HG02678 (cell line): ENCODE measurements at regions not wholly inside any gene's neighbourhood (a gene's known extent, or its start where the extent isn't known, plus 50 kb on each side); places are given as distances from the start of the nearest gene placed in this dataset.
A peak's percentile ranks its signal among the peaks of the same experiment; 100 is the strongest.
"Not testable (repeated sequence)": the region's sequence is repeated elsewhere in the genome, so short reads cannot be mapped to it uniquely, and the experiment has no call there.

Source experiments
- ATAC-seq: cut with Tn5 transposase; IDR thresholded peaks from one replicate; pipeline ENCODE4 v1.9.1; 2021; ENCODE audit warnings: mild to moderate bottlenecking, moderate library complexity; ENCODE audit not compliant: unreplicated experiment

DNA sequence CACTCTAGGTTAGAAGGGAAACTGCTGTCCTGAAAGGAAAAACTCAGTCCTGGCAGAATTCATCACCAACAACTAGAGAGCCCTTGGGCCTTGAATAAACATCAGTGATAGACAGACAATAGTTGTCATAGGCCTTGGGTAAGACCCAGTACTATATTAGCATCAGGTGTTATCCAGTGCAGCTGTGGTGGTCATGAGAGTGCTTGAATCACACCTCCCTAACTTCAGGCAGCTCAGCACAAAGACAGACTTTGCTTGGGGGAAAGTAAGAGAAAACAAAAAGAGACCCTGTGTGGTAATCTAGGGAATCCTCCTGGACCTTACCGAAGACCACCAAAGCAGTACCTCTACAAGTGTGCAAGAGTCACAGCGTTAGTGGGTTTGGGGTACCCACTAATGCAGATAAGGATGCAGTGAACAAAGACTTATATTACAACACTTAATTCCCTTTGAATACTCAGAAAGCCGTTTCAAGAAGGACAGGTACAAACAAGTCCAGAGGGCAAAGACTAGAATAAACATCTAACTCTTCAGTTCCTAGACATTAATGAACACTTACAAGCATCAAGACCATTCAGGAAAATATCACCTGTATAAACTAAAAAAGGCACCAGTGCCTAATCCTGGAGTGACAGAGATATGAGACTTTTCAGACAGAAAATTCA is 332.3 kb upstream of the EPHA3 start:
- no peak for ATAC-seq

DNA sequence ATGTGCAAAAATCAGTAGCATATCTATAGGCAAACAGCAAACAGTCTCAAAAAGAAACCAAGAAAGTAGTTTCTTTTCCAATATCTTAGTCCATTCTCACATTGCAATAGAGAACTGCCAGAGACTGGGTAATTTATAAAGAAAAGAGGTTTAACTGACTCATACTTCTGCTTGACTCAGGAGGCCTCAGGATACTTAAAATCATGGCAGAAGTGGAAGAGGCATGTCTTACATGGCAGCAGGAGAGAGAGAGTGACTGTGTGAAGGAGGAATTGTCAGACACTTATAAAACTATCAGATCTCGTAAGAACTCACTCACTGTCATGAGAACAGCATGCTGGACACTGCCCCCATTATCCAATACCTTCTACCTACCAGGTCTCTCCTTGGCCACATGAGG is 327.9 kb upstream of the EPHA3 start:
- no peak for ATAC-seq

DNA sequence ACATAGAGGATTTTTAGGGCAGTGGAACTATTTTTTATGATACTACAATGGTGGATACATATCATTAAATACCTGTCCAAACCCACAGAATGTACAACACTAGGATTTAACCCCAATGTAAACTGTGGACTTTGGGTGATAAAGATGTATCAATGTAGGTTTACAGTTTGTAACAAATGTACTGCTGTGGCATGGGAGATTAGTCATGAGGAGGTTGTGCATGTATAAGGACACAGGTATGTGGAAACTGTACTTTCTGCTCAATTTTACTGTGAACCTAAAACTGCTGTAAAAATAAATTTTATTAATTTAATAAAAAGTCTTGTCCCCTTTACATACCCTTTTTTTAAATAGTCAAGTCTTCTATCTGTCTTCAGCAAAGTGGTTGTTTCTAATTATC is 322.5 kb upstream of the EPHA3 start:
- no peak for ATAC-seq

DNA sequence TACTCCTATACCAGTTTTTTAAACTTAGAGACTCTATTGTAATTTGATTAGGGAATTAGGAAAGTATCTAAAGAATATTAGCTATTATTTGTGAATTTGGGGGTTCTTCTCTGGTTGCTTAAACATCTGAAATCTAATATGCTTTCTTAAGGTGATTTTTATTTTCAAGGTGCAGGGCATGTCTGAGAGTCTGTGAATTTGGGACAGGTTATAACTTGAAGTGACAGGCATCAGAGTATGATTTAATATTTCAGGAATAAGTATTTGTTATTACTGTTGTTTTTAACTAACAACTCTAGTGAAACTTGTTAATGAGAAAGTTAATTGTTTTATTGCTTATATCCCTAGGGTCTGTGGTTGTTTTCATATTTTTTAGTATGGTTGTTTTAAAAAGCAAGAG is 321.6 kb upstream of the EPHA3 start:
- ATAC-seq: no peak

DNA sequence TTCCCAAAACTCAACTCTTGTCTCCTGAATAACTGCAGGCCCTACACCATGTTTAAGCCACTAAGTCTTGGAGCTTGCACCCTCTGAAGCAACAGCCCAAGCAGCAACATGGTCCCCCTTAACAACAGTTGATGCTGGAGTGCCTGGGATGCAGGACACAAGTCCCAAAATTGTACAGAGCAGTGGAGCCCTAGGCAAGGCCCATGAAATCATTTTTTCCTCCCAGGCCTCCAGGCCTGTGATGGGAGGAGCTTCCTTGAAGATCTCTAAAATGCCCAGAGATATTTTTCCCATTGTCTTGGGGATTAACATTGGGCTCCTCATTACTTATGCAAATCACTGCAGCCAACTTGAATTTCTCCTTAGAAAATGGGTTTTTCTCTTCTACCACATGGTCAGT is 311.9 kb upstream of the EPHA3 start:
- ATAC-seq: no peak

DNA sequence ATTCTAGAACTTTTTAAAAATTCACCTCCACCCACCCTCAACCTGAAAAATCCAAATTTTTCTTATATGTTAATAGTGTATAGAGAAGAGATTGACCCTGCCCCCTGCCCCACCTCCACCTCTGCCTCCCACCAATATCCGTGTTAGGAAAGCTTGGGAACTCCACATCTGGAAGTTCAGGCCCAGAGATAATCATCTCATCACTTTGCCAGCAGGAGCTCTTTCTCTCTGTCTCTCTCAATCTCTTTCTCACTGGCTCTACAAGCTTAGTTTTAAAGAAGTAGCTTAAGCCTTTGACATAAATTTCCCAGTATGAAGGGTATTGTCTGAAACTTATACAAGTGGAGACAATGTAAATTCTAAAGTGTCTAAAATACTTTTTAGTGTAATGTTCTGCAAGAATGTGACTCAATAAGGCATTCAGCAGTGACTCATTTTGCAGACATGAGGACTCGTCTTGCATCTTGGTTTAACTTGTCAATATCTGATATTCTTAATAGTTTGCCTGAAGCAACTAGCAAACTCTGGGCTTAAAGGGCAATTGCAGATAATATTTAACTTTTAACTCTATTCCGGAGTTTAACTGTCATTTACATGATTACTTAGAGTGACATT is 299.8 kb upstream of the EPHA3 start:
- no peak for ATAC-seq

DNA sequence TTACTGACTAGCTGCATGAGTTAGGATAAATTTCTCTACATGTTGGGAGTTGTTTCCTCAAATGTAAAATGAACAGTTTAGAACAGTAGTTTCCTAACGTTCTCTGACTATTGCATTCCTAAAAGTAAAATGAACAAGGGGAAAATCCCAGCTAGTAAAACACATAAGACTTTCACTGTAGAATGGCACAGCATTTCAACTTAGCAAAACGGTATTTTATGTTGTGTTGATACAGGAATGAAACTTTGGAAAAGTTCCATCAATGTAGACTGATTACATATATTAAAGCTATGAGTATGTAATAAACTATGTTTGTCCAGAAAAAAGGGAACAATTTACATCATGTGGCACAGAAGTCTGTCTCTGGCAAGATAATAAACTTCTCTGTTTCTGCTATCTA is 297.4 kb upstream of the EPHA3 start:
- ATAC-seq: no peak

DNA sequence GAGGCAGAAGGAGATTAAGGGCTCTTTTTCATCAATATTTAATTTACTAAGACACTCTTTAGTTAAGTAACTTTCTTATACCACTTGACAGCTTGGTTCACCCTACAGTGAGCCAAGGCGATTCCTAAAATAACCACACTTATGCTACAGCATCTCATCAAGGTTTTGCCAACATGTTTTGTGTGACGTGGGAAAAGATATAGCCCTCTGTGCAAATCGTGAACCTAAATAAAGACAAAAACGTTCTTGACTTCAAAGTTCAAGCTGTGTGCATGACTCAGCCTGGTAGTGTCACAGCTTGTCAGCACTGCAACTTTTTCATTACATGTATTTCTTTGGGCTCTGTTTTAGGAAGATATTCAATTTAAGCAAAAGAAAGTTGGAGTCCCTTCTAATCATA is 297.0 kb upstream of the EPHA3 start:
- no peak for ATAC-seq

DNA sequence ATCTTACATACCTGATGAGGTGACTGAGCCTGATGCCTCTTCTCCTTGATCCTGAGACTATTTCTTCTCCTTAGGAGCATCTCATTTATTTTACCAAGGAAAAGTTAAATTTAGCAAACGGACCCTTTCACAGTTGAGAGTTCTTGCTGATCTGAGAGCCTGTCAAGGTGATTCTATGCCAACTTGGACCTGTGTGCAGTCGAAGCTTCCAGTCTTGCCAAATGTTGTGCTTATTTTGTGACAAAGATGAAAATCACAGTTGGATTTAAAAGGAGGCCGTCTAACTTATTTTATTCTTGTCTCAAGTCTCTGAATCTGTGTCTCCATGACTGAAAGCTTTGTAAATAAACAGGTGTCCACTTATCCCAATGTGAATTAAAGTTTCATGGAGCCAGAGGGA is 296.3 kb upstream of the EPHA3 start:
- no peak for ATAC-seq

DNA sequence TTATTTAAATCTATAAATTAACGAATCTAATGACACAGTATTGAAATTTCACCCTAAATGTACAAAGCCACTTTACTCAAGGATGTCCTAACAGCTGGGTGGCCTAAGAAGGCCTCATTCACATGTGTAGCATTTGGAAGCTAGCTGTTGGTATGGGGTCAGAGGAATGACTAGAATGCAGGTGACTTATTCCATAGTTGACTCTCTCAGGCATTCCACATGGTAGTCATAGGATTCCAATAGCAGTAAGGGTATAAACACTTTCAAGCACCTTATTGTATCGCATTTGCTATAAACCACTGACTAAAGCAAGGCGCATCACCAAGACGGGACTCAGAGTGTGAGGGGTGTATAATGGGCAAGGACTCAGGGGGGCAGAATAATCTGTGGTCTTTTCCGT is 294.8 kb upstream of the EPHA3 start:
- no peak for ATAC-seq

DNA sequence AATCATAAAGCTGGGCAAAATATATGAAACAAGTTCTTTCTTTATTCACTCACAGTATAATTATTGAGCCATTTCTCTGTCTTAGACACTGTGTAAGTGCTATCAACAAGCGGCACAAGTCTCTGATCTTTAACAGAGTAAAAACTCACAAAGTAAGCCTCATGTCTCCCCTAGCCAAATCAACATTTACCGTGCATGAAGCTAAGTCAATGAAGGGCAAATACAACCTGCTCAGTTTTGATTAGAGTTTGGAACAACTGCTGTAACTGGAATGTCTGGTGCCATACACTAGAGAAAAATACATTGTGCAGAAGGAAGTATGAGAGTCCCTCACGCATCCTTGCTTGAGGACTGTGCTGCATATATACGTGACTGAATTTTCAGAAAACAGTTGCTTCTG is 291.0 kb upstream of the EPHA3 start:
- ATAC-seq: no peak

DNA sequence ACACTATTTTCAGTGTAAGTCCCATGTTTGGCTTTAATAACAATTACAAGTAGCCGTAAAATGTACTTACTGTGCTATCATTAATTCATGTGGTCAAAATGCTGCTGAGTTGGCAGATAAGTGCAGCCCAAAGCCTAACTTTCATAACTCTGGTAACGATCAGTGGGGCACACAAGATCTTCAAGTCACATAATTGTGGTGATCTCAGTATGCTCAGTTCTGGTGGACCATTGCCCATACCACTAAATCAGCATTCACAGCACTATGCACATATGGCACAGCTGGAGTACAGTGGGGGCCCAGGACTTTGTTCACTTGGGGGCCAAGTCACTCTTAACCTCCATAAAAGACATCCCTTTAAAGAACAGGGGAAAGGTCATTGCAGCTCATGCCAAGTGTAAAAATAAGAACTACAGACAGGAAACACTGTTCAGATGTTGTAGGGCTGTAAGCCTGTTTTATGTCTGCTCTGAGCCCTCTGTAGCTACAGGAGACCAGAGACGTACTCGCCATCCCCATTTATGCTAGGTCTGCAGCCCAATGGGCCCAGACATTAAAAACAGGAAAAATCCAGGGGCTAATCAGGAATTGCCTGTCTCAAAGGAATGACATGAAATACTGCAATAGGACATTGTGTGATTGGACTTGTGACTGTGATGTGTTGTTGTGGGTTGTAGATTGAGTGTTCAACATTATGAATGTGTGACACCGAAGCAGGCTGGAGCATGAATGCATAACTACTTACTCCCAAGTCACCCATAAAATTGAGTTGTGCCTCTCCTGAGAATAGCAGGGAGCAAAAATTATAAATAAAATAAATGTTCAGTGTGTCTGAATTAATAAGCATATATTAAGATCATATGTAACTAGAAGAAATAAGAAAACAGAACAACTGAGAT is 282.5 kb upstream of the EPHA3 start:
- no peak for ATAC-seq

DNA sequence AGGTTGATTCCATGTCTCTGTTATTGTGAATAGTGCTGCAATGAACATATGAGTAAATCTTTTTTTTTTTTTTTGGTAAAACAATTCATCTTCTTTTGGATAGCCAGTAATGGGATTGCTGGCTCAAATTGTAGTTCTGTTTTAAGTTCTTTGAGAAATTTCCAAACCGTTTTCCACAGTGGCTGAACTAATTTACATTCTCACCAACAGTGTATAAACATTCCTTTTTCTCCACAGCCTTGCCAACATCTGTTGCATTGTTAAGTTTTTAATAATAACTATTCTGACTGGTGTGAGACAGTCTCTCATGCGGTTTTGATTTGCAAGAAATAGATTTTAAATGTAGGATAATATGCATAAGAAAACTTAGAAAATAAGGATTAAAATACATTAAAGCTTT is 279.0 kb upstream of the EPHA3 start:
- ATAC-seq: no peak

DNA sequence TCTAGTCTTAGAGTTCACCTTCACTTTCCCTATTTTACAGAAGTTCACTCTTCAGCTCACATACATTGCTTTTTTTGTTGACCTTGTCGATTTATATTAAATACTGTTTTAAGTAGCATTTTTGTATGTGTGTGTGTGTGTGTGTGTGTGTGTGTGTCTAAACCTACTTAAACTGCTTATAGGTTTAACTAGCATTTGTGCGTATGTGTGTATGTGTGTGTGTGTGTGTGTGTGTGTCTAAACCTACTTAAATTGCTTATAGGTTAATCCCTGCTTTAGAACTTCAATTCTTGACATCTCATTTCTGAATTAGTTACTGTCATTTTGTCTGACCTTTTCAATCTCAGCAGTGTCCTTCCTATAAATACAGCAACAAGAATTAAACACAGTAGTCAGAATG is 254.8 kb upstream of the EPHA3 start:
- ATAC-seq: no peak

DNA sequence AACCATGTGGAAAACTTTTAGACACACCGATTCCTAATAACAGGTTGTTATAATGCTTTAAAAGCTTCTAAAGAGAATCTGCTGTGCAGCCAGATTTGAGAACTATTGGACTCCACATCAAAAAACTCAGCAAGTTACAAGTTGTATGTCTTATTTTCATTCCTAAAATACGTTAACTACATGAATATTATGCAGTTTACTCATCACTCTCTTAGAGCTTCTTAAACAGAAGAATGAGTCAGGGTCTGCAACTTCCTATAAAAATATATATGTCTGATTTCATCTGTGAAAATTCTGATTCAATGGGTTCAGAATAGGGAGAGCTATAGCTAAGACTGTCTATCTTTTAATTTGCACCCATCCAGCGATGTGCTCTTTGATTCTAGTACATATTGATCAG is 244.2 kb upstream of the EPHA3 start:
- no peak for ATAC-seq

DNA sequence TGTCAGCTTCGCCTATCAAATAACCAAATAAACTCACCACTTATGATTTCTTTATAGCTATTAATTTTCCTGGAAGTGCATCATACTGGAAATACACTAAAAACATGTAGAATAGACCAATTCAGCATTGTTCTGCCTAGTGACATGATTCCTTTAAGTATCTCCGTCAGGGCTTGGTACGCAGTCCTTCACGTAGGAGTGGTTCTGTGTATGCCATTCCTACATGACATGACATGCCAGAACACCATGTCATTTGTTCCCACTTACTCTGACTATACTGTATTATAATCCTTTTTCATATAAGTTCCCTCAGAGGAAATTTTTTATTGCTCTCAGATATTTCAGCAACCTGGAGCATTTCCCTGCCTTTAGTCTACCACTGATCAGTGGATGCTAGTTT is 230.7 kb upstream of the EPHA3 start:
- no peak for ATAC-seq

DNA sequence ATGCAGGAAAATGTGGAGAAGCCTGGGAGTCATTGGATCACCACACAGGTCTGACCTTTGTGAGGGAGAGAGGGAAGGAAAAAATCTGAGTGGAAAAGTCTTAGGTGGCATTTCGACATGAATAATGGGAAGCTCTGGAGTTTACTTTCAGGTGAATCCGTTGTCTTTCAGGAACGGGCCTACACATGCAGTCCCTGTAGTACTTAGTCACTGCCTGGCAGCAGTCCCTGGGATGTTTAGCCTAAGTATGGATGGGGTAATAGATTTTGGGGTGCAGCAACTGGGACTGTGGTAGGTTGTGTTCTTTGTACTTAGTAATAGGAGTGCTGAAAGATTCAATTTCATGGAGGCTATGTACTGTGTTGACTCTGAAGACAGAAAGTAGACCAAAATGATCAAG is 227.5 kb upstream of the EPHA3 start:
- ATAC-seq: no peak

DNA sequence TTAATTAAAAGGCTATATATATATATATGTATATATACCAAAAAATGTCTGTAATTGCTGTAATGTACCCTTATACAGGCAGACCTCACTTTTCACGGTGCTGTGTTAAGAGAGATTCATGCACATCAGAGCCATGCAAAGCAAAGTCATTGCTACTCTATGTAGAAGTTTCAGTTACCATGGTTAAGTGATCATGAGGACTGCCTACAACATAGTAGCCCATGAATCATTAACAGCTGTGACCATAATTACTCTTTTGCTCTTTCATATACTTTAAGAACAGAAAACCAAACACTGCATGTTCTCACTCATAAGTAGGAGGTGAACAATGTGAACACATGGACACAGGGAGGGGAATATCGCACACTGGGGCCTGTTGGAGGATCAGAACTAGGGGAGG is 225.3 kb upstream of the EPHA3 start:
- ATAC-seq: peak; percentile 73

DNA sequence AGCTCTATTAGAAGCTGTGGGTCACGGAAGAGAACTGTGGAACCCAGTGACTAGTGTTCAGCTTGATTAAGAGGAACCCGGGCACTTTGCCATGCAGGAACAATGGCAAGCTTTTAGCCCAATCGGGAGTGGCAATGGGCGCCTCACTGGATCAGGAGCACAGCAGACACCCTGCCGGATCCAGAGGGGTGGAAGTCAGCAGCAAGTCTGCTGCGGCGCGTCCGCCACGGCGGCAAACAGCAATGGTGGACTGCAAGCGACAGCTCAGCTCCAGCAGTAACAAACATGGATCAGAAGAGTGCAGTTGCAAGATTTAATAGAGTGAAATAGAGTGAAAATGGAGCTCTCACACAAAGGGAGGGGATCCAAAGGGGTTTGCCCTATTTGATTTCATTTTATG is 220.8 kb upstream of the EPHA3 start:
- ATAC-seq: not testable (repeated sequence)

DNA sequence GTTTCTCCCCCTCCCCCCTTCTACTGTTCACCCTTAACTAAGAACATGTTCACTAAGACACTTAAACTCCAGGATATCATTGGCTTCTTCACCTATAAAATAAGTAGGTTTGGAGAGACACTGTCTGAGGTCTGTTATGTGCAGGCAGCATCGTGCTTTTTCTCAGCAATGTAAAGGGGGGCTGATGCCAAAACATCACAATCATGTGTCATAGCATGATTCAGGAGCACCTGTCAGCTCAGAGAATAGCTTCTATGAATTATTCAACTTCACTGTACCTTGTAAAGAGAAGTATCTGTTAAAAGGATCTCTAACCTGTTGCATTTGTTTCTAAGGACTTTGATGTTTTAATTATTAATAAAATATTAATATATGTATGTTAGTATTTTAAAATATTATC is 211.4 kb upstream of the EPHA3 start:
- ATAC-seq: no peak

DNA sequence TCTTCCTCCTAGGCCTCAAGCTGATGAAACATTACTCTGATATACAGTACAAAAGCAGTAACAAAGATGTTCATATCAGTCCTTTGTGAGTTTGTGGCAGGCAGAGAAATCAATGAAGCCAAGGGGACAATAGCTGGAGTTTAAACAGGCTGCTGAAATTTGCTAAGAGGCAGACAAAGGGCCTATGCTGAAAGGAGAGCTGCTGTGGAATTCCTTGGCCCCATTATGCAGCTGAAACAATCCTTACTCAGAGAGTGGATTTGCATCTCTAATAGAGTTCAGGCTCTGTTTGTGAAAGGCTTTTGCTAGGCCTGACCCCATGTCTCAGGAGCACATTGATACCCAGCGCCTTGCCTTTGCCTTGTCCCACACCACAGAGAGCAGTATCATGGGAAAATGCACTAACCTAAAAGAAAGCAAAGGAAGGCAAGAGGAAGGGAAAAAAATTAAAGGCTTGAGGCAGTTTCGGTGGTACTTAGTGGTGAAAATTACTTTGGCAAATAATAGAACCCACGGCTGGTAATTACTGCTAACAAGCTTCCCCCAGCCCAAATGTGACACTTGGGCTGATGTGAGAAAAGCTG is 195.0 kb upstream of the EPHA3 start:
- no peak for ATAC-seq

DNA sequence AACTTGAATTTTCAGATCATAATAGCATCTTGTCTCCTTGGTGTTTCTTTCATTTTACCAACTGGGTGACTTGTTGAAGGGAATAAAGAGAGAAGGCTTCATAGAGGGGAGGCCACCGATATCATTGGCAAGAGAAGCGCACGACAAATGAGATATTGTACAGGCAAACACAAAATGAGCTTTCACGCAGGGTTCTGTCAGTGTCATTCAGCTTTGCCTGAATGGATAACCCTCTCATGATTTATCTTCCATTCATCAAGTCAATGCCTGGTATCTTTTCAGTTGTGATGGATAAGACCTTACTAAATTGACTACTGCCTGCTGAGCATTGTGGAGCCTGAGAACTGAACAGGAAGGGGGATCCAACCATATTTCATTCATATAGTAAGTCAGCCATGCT is 188.6 kb upstream of the EPHA3 start:
- ATAC-seq: no peak
